Brain pericyte (primary cell): ENCODE measurements at regions not wholly inside any gene's neighbourhood (a gene's known extent, or its start where the extent isn't known, plus 50 kb on each side); places are given as distances from the start of the nearest gene placed in this dataset.

Source experiments
- DNase-seq: peaks from one replicate; pipeline ENCODE4 v3.0.0-alpha.2; 2012; ENCODE audit warnings: low read depth, low spot score

DNA sequence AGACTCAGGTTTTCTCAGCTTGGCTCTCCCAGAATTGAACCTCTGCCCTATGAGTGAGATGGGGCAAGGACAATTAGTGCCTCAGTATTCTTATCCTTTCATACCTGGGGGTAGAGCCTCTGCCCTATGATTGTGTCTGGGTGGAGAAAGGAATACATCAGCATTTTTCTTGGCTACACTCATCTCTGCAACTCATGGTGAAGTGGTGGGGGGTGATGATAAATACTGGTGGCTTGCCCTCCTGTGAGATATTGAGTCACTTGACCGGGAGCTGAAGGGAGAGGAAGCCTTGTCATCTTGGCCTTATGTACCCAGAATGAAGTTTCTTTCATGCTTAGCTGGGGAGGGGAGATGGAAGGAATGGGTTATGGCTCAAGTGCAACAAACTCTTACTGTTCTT lies 71.3 kb upstream of the ENOX2 start:
- DNase-seq = no peak

GRCh38 chrX:130975947-130976346 lies 72.9 kb upstream of the ENOX2 start:
- peak; percentile 5 for DNase-seq

DNA sequence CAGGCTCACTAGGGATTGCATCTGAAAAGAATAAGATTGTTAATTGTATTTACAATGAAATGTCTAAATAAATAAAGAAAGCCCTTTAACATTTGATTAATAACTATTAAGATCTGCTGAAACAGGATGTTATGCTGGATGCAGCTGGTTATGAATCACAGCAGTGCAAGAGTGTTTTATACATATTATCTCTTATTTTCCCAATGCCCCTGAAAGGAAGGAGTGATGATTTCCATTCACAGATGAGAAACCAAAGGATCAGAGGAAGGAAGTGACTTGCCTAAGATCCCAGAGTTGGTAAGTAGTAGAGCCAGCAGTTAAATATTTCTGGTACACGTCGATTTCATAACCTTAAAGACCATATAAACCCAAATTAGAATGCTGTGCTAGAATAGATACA lies 76.3 kb upstream of the ARHGAP36 start:
- DNase-seq = no peak

GRCh38 chrX:130984782-130985181 lies 73.4 kb upstream of the ARHGAP36 start:
- no peak for DNase-seq

GRCh38 chrX:130987241-130987640 lies 70.9 kb upstream of the ARHGAP36 start:
- DNase-seq = no peak

DNA sequence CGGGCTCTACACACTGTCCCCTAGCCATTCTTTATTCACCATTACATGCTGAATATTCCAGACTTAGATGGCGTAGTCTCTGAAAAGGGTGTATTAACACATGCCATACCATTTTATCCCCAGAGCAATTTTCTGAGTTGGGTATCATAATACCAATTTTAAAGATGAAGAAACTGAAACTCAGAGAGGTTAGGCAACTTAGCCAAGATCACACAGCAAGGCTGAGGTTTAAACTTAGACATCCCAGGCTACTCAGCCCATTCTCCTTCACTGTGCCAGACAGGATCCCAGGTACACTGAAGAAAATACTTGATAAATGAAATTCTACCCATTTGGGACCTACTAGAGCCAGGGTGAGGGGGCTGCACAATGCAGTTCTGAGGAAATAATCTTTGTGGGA lies 67.4 kb upstream of the ARHGAP36 start:
- DNase-seq = no peak

DNA sequence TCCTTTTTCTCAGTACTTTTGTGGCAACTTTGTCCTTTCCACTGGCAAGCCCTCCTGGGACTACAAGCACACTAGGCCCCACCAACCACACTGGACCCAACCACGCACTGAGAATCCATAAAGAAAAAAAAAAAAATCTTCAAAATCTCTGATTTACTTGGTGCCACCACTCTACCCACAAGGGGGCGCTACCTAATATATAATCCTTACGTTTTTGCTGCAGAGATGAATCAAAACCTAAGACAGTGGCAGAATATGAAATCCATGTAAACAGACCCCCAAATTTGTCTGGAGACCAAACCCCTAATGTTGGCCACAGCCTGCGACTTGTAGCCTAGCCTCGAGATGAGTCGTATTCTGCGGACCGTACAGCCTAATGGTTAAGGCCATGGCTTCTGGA lies 63.5 kb upstream of the ARHGAP36 start:
- DNase-seq = no peak

GRCh38 chrX:130995439-130995838 lies 62.7 kb upstream of the ARHGAP36 start:
- DNase-seq = no peak

DNA sequence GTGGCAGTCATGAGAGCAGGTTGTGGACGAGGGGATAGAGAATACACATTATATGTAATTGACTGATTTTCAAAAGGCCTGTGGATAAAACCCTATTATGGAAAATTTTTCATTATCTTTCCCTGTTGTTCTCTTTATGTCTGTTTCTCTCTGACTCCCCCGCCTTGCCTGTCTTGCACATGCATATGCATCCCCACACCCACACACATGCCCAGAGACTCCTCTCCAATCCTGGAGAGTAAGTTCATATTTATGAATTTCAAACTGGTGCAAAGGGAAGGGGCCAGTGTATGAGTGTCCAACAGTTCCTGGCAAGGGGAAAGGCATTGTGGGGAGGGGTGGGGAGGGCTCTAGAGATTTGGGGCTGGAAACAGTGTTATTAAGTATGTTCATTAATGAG lies 60.8 kb upstream of the ARHGAP36 start:
- DNase-seq = no peak

DNA sequence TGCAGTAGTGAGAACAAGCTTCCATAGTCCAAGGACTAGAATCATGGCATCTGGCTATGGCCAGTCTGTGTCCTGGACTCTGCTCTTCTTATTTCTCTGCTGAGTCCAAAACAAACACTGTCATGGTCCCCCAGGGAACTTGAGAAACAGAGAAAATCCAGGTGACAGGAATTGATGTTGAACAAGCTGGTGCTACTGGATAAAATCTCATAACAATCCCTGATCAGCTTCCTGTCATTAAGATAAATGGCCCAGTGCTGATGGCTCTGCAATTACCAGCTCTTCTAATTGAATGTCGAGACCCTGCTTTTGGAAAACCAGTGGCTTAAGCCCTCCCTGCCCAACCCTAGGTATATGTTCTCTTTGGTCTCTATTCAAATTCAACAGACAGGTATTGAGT lies 58.8 kb upstream of the ARHGAP36 start:
- DNase-seq = no peak
